Fibroblast of villous mesenchyme (primary cell): ENCODE measurements at regions not wholly inside any gene's neighbourhood (a gene's known extent, or its start where the extent isn't known, plus 50 kb on each side); places are given as distances from the start of the nearest gene placed in this dataset.
"Not testable (repeated sequence)": the region's sequence is repeated elsewhere in the genome, so short reads cannot be mapped to it uniquely, and the experiment has no call there.

Experiments used
- DNase-seq: peaks from one replicate; pipeline ENCODE4 v3.0.0-alpha.2; 2010; ENCODE audit warnings: low read depth
- H3K4me3 ChIP-seq: 2 replicates; pipeline ENCODE4 v1.5.1; 2011; ENCODE audit warnings: low read depth, mild to moderate bottlenecking, low read length
- TF ChIP-seq, protein P1 (sequence below): IDR thresholded peaks from 2 replicates; pipeline ENCODE4 v1.5.1; 2012; ENCODE audit warnings: low read depth, mild to moderate bottlenecking, low read length; ENCODE audit not compliant: insufficient read depth

DNA sequence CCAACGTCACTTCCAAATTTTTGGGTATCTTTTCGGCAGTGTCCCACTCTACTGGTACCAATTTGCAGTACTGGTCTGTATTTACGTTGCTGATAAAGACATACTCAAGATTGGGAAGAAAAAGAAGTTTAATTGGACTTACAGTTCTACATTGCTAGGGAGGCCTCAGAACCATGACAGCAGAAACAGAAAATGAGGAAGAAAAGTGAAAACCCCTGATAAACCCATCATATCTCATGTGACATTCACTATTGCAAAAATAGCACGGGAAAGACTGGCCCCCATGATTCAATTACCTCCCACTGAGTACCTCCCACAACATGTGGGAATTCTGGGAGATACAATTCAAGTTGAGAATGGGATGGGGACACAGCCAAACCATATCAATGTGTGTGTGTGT, 364.0 kb upstream of the KCND2 start:
- TF ChIP-seq, protein P1, sequence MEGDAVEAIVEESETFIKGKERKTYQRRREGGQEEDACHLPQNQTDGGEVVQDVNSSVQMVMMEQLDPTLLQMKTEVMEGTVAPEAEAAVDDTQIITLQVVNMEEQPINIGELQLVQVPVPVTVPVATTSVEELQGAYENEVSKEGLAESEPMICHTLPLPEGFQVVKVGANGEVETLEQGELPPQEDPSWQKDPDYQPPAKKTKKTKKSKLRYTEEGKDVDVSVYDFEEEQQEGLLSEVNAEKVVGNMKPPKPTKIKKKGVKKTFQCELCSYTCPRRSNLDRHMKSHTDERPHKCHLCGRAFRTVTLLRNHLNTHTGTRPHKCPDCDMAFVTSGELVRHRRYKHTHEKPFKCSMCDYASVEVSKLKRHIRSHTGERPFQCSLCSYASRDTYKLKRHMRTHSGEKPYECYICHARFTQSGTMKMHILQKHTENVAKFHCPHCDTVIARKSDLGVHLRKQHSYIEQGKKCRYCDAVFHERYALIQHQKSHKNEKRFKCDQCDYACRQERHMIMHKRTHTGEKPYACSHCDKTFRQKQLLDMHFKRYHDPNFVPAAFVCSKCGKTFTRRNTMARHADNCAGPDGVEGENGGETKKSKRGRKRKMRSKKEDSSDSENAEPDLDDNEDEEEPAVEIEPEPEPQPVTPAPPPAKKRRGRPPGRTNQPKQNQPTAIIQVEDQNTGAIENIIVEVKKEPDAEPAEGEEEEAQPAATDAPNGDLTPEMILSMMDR = no peak
- DNase-seq = no peak
- H3K4me3 ChIP-seq = no peak overlapping the region

DNA sequence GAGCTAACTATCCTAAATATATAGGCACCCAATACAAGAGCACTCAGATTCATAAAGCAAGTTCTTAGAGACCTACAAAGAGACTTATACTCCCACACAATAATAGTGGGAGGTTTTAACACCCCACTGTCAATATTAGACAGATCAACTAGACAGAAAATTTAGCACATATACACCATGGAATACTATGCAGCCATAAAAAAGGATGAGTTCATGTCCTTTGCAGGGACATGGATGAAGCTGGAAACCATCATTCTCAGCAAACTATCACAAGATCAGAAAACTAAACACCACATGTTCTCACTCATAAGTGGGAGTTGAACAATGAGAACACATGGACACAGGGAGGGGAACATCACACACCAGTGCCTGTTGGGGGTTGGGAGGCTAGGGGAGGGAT, 358.9 kb upstream of the KCND2 start:
- DNase-seq, H3K4me3 ChIP-seq: not testable (repeated sequence)

DNA sequence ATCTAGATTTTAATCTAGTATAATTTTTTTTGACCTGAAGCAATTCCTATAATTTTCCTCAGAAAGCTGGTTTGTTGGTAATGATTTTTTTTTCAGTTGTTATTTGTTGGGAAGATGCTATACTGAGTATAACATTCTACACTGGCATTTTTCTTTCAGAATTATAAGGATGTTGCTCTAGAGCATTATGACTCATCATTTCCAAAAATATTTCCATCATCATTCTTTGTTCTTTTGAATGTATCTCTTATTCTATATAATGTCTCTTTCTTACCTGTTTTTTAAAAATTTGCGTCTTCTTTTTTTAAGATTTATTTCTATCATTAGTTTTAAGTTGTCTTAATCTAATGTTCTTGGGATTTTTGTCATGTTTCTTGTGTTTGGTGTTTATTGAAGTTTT, 356.5 kb upstream of the KCND2 start:
- TF ChIP-seq, protein P1 = no peak
- no peak for DNase-seq
- no peak overlapping the region for H3K4me3 ChIP-seq

DNA sequence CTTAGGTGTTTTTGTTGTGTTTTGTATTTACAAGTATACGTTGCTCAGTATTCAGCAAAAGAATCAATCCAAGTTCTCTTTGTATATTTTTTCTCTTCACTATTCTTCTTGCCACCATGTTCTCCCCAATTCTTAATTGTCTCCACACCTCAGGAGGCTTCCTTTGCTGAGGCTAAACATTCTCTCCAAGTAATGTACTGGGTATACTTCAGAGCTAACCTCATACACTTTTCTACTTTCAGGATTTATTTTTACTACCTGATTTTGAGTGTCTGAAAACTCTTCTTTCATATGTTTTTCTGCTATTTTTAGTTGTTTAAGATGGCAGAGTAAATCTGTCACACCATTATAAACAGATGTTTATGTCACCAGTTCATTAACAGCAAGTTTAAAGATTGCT, 354.8 kb upstream of the KCND2 start:
- TF ChIP-seq, protein P1 = no peak
- H3K4me3 ChIP-seq = no peak overlapping the region
- no peak for DNase-seq

DNA sequence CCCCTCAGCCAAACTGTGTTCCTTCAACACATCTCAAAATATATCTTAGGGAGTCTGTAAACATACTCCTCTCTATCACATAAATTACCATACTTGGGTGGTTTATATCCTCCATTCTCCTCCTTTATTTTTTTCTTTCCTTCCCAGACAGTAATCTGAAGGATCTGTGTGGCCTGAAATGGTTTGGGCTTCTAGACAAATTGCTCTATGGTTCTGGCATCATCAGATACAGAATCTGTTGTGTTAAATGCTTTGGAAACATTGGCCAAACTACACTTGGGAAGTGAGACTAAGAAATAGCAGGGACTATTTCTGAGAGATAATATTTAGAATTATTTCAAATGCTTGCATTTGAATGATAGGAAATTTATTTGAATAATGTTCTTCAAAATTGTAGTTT, 353.0 kb upstream of the KCND2 start:
- no peak for DNase-seq
- H3K4me3 ChIP-seq = no peak overlapping the region
- TF ChIP-seq, protein P1 = no peak

DNA sequence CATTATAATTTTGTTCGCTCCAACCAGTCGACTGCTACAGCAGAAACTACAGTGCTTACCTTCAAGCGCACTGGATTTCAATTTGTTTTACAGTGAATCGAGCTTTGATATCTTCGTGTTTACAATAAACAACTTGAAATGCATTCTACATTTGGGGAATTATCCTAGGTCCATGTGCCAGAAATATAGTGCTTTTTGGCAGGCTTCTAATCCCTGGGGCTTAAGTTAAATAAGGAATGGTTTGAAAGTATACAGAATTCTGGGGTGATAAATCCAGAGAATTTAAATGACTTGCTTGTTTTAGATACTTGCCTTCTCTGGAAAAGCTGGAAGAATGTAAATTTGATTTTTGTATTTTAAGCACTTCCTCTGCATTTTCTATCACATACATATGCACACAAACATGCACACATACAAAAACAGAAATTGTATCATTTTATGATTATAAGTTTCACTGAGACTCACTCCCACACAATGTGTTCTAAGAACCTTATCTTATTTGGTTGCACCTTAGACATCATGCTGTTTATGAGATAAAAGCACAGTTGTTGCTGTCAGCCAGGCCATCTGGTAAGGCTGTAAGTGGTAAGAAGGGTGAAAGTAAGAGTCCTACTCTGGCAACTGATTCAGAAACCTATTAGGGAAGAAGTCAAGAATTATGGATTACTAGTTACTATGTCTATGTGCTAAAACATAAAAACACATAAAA, 347.2 kb upstream of the KCND2 start:
- no peak overlapping the region for H3K4me3 ChIP-seq
- TF ChIP-seq, protein P1 = no peak
- DNase-seq = no peak

DNA sequence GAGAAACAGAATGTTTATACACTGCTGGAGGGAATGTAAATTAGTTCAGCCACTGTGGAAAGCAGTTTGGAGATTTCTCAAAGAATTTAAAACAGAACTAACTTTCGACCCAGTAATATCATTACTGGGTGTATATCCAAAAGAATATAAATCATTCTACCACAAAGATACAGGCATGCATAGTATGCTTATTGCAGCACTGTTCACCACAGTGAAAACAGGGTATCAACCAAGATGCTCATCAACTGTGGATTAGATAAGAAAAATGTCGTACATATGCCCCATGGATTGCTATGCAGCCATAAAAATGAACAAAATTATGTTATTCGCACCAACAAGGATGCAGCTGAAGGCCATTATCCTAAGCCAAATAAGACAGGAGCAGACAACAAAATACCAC, 343.1 kb upstream of the KCND2 start:
- TF ChIP-seq, protein P1 = no peak
- no peak overlapping the region for H3K4me3 ChIP-seq
- peak; percentile 61 for DNase-seq
